GM21717 (cell line): ENCODE measurements at regions not wholly inside any gene's neighbourhood (a gene's known extent, or its start where the extent isn't known, plus 50 kb on each side); places are given as distances from the start of the nearest gene placed in this dataset.
"Not testable (repeated sequence)": the region's sequence is repeated elsewhere in the genome, so short reads cannot be mapped to it uniquely, and the experiment has no call there.

Experiments
- ATAC-seq: cut with Tn5 transposase; IDR thresholded peaks from one replicate; pipeline ENCODE4 v1.9.1; 2021; ENCODE audit warnings: mild to moderate bottlenecking, moderate library complexity; ENCODE audit not compliant: unreplicated experiment

DNA sequence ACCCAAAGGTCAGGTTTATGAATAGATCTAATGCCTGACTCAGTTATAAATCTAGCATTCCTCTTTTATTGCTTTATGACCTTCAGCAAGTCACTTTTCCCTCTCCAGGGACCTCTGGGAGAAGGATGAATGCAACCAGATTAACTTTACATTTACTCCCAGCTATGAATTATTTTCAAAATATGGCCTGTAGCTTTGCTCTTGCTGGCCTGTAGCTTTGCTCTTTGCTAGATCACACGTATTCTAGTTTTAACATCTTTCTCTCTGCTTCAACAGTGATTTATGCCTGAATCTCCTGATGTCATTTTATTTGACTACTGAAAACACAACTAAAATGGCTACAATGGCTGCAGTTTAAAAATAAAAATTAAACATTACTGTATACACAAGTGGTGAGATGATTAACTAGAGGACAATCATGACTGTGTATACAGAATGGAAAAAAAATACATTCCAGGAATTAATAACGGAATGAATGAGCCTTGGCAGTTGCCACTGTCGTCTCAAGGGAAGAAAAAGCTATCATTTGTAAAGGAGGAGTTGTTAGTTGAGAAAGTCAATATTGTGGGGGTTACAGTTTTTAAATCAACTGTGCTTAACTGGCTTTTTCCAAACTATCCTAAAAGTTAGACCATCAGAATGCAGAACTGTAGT lies 434.5 kb upstream of the GOT2 start:
- no peak for ATAC-seq

DNA sequence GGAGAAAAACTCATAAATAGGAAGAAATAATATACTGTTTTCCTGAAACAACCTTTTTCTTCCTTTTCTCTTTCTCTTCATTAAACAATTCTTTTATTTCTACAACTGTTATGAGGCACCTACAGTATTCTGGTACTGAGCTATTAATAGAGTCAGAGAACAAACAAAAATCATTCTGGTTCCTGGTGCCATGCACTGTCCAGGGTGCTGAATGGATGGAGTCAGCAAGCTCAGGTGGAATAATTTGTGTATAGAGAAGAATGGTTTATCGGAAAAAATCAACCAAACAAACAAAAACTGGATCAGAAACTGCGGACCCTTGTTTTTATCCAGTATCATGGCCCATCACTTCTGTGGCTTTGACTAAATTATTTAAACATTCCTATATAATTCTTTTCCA lies 430.3 kb upstream of the GOT2 start:
- ATAC-seq = no peak

DNA sequence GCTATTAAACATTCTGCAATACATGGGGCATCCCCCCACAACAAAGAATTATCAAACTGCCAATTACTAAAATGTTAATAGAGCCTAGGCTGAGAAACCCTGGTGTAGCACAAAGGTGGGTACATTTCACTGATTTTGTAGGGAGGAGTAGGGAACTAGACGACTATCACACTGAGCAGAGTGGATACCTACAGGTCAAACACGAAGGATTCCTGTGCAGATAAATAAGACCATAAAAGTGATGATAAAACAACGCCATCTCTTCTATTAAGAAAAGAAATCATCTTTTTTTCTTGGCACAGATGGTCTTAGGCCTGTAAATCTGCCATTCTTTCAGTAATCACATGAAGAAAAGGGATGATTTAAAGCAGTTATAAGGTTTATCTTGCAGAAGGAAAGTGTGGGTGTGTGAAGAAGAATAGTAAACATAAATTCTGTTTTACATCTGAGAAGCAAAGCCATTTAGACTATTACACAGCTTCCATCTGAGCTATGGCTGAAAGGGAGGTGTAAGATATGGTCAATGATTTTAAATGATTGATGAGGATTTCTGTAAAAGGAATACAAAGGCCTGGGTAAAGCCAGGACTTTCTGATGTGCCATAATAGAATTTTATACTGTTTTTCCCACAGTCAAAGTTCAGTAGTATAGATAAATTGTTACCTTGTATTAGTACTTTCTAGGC lies 429.4 kb upstream of the GOT2 start:
- ATAC-seq = no peak

DNA sequence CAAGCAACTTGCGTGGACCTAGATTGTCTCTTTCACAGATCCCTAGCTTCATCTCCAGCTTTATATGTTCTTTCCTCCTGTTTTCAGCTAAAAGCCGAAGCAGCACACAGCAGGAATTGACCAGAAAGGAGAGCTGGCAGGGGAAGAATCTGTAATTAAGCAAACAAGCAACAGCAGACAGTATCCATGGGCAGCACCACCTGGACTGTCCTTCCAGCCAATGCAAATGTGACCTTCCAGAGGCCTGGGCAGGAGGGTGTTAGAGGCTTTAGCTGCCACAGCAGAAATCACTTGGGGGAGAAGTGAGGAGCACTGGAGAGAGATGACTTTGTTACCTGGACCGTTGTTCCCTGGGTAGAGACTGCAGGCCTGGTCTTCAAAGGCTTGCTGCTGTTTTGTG lies 427.6 kb upstream of the GOT2 start:
- ATAC-seq = no peak

- ATAC-seq = no peak
These were observed 420.2 kb upstream of the GOT2 start for GRCh38 chr16:59154295-59154694.

DNA sequence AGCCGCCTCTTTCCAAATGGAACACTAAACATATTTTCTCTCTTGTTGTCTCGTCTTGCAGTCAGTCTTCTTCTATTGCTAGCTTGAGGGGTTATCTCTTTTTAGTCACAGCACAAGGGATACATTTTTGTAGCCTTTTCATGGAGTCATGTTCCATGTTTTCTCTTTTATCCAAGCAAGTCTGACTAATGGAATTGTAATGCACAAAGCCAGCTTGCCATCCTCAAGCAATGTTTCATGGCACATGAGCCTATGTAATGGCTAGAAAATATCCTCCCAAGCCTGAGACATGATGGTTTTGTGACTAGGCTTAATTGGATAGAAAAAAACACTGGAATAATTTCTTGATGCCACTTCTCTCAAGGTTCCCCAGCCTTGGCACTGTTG lies 414.6 kb upstream of the GOT2 start:
- no peak for ATAC-seq

DNA sequence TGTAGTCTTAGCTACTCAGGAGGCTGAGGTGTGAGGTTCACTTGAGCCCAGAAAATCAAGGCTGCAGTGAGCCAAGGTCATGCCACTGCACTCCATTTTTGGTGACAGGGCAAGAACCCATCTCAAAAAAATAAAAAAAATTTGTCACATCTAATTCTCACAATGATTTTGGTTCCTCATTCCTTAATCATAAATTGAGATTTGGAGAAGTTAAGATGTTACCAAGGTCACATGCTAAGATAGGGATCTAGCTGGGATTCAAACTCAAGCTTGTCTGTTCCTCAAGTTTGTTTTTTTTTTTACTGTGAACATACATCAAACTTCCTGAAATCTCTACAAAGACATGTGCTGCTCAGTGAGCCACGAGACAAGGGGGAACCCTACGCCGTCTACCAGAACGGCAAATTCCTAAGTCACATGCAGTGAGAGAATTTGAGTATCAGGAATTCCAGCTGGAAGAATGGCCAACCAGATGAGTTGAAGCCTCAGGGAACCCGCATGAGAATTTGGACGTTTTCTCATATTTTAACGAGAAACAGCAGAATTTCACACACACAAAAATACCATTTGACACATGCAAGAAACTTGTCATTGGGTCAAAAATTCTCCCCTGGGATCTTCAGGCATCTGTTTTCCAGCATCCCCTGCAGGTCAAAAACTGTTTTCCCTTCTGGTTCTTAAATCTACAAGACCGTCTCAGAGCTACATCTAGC lies 414.1 kb upstream of the GOT2 start:
- ATAC-seq = no peak

GRCh38 chr16:59146140-59146539 lies 412.0 kb upstream of the GOT2 start:
- ATAC-seq = no peak

DNA sequence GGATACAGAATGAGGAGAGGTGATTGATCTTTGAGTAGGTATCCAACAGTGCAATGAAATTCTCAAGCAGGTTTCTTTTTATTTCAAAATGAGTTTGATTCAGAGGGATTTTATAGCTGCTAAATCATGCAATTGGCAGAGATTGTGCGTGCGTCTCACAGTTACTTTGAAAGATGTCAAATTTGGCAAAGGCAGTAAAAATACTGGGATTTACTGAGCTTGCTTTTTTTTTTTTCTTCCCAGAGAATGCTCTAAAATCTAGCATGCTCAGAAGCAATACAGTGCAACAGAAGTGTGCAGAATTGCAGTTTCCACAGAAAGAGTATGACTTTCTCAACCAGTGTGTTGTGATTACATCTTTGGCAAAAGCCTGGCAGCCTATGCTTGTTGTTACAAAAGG lies 410.7 kb upstream of the GOT2 start:
- ATAC-seq = no peak

GRCh38 chr16:59144326-59144725 lies 410.2 kb upstream of the GOT2 start:
- ATAC-seq = no peak

DNA sequence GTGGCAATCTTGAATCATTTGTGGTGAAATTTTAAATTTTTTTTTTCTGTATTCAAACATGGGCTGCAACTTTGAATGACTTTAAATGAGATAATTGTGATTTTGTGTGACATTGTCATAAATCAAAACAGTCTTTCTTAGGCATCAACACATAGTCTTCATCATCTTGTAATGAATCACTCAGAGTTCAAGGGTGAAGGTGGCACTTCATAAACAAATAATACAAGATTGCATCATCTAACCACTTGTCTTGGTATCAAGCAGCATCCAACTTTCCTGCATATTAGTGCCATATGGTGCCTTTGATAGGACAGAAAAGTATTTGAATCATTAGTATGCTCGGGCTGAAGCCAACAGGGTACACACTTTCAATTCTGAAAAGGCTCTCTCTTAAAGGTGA lies 392.4 kb upstream of the GOT2 start:
- no peak for ATAC-seq

GRCh38 chr16:59124056-59124455 lies 389.9 kb upstream of the GOT2 start:
- ATAC-seq = no peak

- no peak for ATAC-seq
These were observed 389.4 kb upstream of the GOT2 start for GRCh38 chr16:59123479-59123878.

DNA sequence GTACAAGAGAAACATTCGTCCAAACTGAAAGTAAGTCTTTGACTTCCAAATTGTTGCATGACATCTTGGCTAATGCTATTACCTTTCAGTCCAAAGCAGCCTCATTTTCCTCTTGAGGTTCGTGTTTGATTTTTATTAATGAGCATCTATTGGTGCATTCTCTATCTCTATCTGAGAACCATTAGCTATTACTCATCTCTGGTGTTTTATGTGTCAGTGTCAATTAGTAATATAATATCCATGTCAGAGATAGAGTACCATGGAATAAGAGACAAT lies 388.1 kb upstream of the GOT2 start:
- ATAC-seq = no peak

GRCh38 chr16:59121411-59122261 lies 387.5 kb upstream of the GOT2 start:
- no peak for ATAC-seq

DNA sequence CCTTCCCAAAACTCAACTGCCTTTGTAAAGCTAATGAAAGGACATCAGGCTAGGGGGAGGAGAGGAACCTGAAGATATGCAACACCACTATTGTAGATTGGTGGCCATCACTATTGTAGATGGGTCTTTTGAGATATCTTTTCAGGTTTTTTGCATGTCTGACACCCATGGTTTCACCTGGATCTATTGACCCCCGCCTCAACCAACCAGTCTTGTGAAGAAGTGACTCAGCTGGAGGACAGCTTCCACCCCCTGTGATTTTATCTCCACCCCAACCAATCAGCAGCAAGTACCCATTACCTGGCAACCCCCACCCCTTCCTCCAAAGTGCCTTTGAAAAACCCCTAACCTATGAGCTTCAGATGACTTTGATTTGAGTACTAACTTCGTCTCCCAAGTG lies 382.6 kb upstream of the GOT2 start:
- no peak for ATAC-seq

GRCh38 chr16:59114790-59115189 lies 380.7 kb upstream of the GOT2 start:
- ATAC-seq = no peak

DNA sequence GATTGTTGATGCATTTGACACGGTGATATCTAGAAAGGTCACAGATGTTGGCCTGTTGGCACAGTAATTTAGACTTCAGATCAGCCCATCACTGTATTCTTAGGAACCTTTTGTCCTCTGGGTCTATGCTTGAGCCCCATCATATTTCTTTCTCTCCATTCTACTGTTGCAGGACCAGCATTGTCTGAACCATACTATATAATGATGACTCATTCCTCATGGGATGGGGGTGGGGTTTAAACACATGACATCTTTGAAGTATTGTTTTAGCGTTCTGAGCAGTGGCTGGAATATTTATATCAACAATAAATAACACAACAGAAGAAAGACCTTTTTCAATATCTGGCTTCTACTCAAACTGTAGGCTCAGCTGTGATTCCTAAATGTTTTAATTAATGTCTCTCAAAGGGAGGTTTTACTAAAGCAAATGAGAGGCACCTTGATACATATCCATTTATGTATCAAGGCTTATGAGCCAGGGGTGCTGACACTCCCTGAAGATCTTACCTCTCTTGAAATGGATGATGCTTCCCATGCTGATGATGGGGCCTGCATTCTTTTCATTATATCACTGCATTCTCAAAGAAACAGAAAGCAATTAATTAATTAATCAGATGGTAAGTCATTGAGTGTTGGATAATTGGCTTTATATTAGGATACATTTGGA lies 379.0 kb upstream of the GOT2 start:
- no peak for ATAC-seq

GRCh38 chr16:59111280-59111679 lies 377.2 kb upstream of the GOT2 start:
- no peak for ATAC-seq

DNA sequence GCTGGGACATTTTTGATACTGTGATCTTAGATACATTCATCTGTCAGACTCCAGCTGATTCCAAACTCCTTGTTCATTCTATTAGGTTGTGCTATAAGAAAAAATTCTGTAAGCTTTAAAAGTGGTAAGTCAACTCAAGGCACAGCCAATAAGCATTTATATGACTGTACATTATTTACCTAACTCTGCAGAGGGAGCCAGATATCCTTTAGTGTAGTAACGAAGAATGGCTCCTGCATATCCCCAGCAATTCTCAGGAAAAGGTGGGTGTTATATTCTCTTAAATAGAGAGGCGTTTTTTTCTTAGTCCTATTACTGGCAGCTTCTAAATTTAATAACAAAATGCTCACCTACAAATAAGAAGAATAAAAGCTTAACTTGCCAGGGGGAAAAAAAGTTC lies 374.3 kb upstream of the GOT2 start:
- ATAC-seq = no peak

GRCh38 chr16:59096682-59097081 lies 362.6 kb upstream of the GOT2 start:
- ATAC-seq = not testable (repeated sequence)
